B cell (primary cell): ENCODE measurements at regions not wholly inside any gene's neighbourhood (a gene's known extent, or its start where the extent isn't known, plus 50 kb on each side); places are given as distances from the start of the nearest gene placed in this dataset.

Experiments
- ATAC-seq: fragments of 200-7000 bp; cut with Tn5 transposase; one replicate; pipeline ENCODE4 v1.10.0; 2021; ENCODE audit warnings: low read depth, mild to moderate bottlenecking, moderate number of reproducible peaks, moderate library complexity
- CTCF ChIA-PET: fragments of 350-600 bp; sonication (Branson Sonifier 250); formaldehyde crosslinking; loops from one replicate; lab custom pipeline; 2021; ENCODE audit warnings: antibody characterized with exemption, inconsistent platforms; lab: Charles Lee
- POLR2A ChIA-PET: fragments of 350-600 bp; sonication (Branson Sonifier 250); formaldehyde crosslinking; loops from one replicate; lab custom pipeline; 2021; ENCODE audit warnings: antibody characterized with exemption; lab: Charles Lee
- DNase-seq: peaks from one replicate; pipeline ENCODE4 v3.0.0; 2013
- H2AFZ ChIP-seq: 2 replicates; pipeline ENCODE4 v1.6.1; 2012; ENCODE audit warnings: mild to moderate bottlenecking, low read depth, low read length; ENCODE audit not compliant: insufficient read depth, poor library complexity, severe bottlenecking
- H3K27ac ChIP-seq, 2 donors: 1 replicate in 1 of 2; 2 replicates in 1 of 2; pipeline ENCODE4 v1.5.1; 2012 to 2013; ENCODE audit warnings: low read length in 2 of 2, mild to moderate bottlenecking in 2 of 2, moderate library complexity in 1 of 2
- H3K27me3 ChIP-seq, 4 experiments: fragments of 200-600 bp in 1 of 4; sonication (generic) in 1 of 4; replicated peaks in 1 of 4; 1 replicate in 2 of 4; 2 replicates in 2 of 4; pipeline versions ENCODE4 v1.6.1 to v1.7.0; 2013 to 2016; ENCODE audit warnings: low read length in 3 of 4, mild to moderate bottlenecking in 2 of 4, mixed read lengths in 1 of 4, moderate library complexity in 1 of 4; ENCODE audit not compliant: insufficient read depth in 4 of 4, control insufficient read depth in 3 of 4; ENCODE audit errors: control extremely low read depth in 1 of 4
- H3K36me3 ChIP-seq, 2 experiments: replicated peaks in 1 of 2; 1 replicate in 1 of 2; 2 replicates in 1 of 2; pipeline versions ENCODE4 v1.6.1 to v1.7.1; 2013; ENCODE audit warnings: low read length in 1 of 2; ENCODE audit not compliant: insufficient read depth in 2 of 2, control insufficient read depth in 1 of 2; ENCODE audit errors: control extremely low read depth in 1 of 2, extremely low read depth in 1 of 2
- H3K4me1 ChIP-seq, 2 donors: fragments of 200-600 bp in 1 of 2; sonication (generic) in 1 of 2; 1 replicate in 1 of 2; 2 replicates in 1 of 2; pipeline versions ENCODE4 v1.5.1 to v1.6.1; 2013 to 2017; ENCODE audit warnings: low read length in 2 of 2; ENCODE audit not compliant: control insufficient read depth in 2 of 2, insufficient read depth in 2 of 2
- H3K4me2 ChIP-seq: replicated peaks from 2 replicates; pipeline ENCODE3; 2012; ENCODE audit warnings: mild to moderate bottlenecking, low read depth, low read length; ENCODE audit not compliant: poor library complexity, severe bottlenecking
- H3K4me3 ChIP-seq, 5 experiments: fragments of 200-600 bp in 1 of 5; sonication (generic) in 1 of 5; 1 replicate in 3 of 5; 2 replicates in 2 of 5; pipeline versions ENCODE4 v1.5.1 to v1.7.0; 2011 to 2016; ENCODE audit warnings: low read length in 4 of 5, mild to moderate bottlenecking in 4 of 5, low read depth in 2 of 5, control low read depth in 1 of 5, moderate library complexity in 1 of 5; ENCODE audit not compliant: insufficient read depth in 1 of 5; ENCODE audit errors: control extremely low read depth in 1 of 5, extremely low read depth in 1 of 5
- H3K79me2 ChIP-seq: fragments of 200-600 bp; sonication (generic); one replicate; pipeline ENCODE4 v1.6.0; 2016; ENCODE audit warnings: low read length; ENCODE audit not compliant: control insufficient read depth, insufficient read depth
- H3K9ac ChIP-seq: fragments of 200-600 bp; sonication (generic); 2 replicates; pipeline ENCODE4 v1.6.1; 2017; ENCODE audit warnings: mild to moderate bottlenecking, low read length, moderate library complexity
- H3K9me3 ChIP-seq, 3 donors: one replicate each; pipeline versions ENCODE4 v1.6.1 to v1.7.1; 2013; ENCODE audit warnings: low read length in 2 of 3; ENCODE audit not compliant: control insufficient read depth in 2 of 3, insufficient read depth in 1 of 3; ENCODE audit errors: control extremely low read depth in 1 of 3
- H4K20me1 ChIP-seq: 2 replicates; pipeline ENCODE4 v1.6.0; 2012; ENCODE audit warnings: mild to moderate bottlenecking, low read length; ENCODE audit not compliant: insufficient read depth, control insufficient read depth, poor library complexity, severe bottlenecking
- H3K27ac Mint-ChIP-seq: one replicate; pipeline ENCODE4 v1.8.0; 2021; ENCODE audit warnings: mixed read lengths
- H3K27me3 Mint-ChIP-seq: one replicate; pipeline ENCODE4 v1.8.0; 2021; ENCODE audit warnings: mixed read lengths
- H3K4me1 Mint-ChIP-seq: one replicate; pipeline ENCODE4 v1.8.0; 2021; ENCODE audit warnings: mixed read lengths
- H3K4me3 Mint-ChIP-seq: one replicate; pipeline ENCODE4 v1.8.0; 2021; ENCODE audit warnings: mixed read lengths
- H3K9me3 Mint-ChIP-seq: one replicate; pipeline ENCODE4 v1.8.0; 2022; ENCODE audit warnings: mixed read lengths; ENCODE audit not compliant: insufficient read depth
- CTCF ChIP-seq: fragments of 200-600 bp; IDR thresholded peaks from one replicate; pipeline ENCODE4 v1.8.0; 2022; ENCODE audit warnings: antibody characterized with exemption, mild to moderate bottlenecking
- EZH2 ChIP-seq: IDR thresholded peaks from 2 replicates; pipeline ENCODE4 v1.6.1; 2012; ENCODE audit warnings: borderline replicate concordance, low read depth, mild to moderate bottlenecking, moderate library complexity, low read length; ENCODE audit not compliant: insufficient read depth, poor library complexity, severe bottlenecking
- WGBS: methylation state at CpG from one replicate; pipeline ENCODE4 v1.1.5; 2013; ENCODE audit warnings: missing lambda C conversion rate; ENCODE audit not compliant: insufficient coverage; 5-methylcytosine and 5-hydroxymethylcytosine counted together
- intact Hi-C: fragments of 100-400 bp; cut with micrococcal nuclease; formaldehyde crosslinking; loops from one replicate; pipeline ENCODE4 v1.10.0; 2022

DNA sequence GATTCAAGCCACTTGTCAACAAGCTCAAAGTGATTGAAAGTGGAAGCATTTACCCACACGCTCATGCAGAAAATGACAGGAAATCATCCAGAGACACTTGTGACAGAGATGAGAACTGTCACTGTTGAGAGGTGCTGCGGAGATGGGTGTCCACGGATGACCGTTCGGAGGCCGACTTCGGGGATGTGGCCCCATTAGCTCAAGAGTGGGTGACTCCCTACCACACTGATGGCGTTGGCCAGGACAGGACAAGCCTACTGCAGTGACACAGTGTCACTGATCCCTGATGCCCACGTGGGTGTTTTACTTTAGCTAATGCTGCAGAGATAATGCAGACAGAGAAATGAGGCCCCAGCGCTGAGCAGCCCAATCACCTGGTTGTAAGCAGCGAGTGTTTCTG, 81.5 kb upstream of the YWHAQ start:
- no peak for ATAC-seq
- CTCF ChIA-PET: no interaction called here
- no peak overlapping the region for H3K27ac Mint-ChIP-seq

DNA sequence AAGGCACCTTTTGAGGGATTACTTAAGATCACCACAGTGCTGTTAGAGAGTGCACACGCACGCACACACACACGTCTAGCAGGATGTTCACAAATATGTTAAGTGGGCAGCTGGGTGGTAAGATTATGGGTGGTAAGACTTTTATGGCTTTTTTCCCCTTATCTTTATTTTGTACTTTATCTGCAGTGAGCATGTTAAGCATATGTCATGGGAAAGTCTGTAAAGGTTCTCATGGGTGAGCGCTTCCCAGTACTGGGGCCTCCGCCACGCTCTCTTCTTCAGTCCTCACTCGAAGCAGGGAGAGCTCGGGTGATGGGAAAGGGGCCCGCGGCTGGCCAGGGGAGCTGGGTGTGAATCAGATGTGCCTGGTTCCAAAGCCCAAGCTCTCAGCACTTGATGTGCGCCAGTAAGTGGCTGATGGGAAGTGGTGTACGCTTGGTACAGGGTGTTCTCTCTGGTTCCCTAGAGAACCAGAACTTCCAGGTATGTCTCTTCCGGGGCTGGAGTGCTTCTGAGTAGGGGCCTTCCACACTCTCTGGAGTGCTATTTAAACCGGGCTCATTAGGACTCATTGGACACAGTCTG, 83.9 kb upstream of the YWHAQ start:
- no peaks in the 10 kb centered on the region for H3K27me3 ChIP-seq
- POLR2A ChIA-PET: no interaction called here
- no peaks in the 10 kb centered on the region for H3K79me2 ChIP-seq
- ATAC-seq (no peak), DNase-seq (no peak)
- Mint-ChIP-seq H3K27me3 (peaks cover 5% of the 10 kb centered on the region), H3K9me3 (no peaks in the 10 kb centered on the region), H3K27ac (no peak overlapping the region), H3K4me3 (no peak overlapping the region), H3K4me1 (no peaks in the 10 kb centered on the region)
- H3K27ac ChIP-seq: no peak overlapping the region
- H3K4me3 ChIP-seq: no peak overlapping the region
- no peak overlapping the region for H3K4me2 ChIP-seq
- intact Hi-C loops: no loop called here
- 95% methylated on average over 14 of the region's 14 CpGs for WGBS
- no peaks in the 10 kb centered on the region for H4K20me1 ChIP-seq
- no peak overlapping the region for H3K9ac ChIP-seq
- H3K9me3 ChIP-seq: peaks cover 0 to 3% (median 0%) of the 10 kb centered on the region in 3 donors
- no peaks in the 10 kb centered on the region for H3K4me1 ChIP-seq
- no peak for TF ChIP-seq EZH2
- TF ChIP-seq CTCF: no peak
- CTCF ChIA-PET: no interaction called here
- no peak overlapping the region for H2AFZ ChIP-seq
- H3K36me3 ChIP-seq: no peaks in the 10 kb centered on the region

More for the DNA sequence above, 81.5 kb upstream of the YWHAQ start:
- POLR2A ChIA-PET: no interaction called here
- Histone ChIP-seq H3K27ac (no peak overlapping the region), H3K4me1 (no peaks in the 10 kb centered on the region), H3K27me3 (no peaks in the 10 kb centered on the region), H4K20me1 (no peaks in the 10 kb centered on the region), H2AFZ (no peak overlapping the region), H3K36me3 (no peaks in the 10 kb centered on the region), H3K4me3 (no peak overlapping the region), H3K79me2 (no peaks in the 10 kb centered on the region), H3K9ac (no peak overlapping the region), H3K4me2 (no peak overlapping the region), H3K9me3 (peaks cover 0 to 8% (median 0%) of the 10 kb centered on the region in 3 donors)
- intact Hi-C loops: no loop called here
- no peaks in the 10 kb centered on the region for H3K9me3 Mint-ChIP-seq
- H3K27me3 Mint-ChIP-seq: peaks cover 5% of the 10 kb centered on the region
- no peaks in the 10 kb centered on the region for H3K4me1 Mint-ChIP-seq
- no peak overlapping the region for H3K4me3 Mint-ChIP-seq
- WGBS: 76% methylated on average over 10 of the region's 11 CpGs
- TF ChIP-seq CTCF (no peak), EZH2 (no peak)
- no peak for DNase-seq
